ENCODE measurements at regions not wholly inside any gene's neighbourhood (a gene's known extent, or its start where the extent isn't known, plus 50 kb on each side); places are given as distances from the start of the nearest gene placed in this dataset.

DNA sequence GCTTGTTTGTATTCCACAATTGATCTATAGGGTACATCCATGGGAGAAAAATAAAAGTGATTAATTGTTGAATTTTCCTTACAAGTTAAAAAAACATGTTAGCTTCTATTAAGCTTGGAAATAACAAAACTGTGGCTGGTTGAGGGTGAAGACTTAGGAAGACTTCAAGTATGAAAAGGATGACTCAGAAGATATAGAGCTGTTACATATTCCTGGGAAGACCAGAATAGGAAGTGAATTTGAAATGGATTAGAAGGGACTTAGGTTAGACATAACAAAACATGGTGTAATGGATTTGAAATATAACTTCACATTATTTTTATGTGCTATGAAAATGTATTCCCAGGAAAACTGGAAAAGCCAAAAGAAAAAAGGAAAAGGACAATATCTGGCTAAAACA, 732.2 kb downstream of the HDGFL1 start:
- TF ChIP-seq, protein P1, sequence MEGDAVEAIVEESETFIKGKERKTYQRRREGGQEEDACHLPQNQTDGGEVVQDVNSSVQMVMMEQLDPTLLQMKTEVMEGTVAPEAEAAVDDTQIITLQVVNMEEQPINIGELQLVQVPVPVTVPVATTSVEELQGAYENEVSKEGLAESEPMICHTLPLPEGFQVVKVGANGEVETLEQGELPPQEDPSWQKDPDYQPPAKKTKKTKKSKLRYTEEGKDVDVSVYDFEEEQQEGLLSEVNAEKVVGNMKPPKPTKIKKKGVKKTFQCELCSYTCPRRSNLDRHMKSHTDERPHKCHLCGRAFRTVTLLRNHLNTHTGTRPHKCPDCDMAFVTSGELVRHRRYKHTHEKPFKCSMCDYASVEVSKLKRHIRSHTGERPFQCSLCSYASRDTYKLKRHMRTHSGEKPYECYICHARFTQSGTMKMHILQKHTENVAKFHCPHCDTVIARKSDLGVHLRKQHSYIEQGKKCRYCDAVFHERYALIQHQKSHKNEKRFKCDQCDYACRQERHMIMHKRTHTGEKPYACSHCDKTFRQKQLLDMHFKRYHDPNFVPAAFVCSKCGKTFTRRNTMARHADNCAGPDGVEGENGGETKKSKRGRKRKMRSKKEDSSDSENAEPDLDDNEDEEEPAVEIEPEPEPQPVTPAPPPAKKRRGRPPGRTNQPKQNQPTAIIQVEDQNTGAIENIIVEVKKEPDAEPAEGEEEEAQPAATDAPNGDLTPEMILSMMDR (IDR thresholded peaks at IDR 0.05 in 8 of 11, conservative IDR thresholded peaks at IDR 0.05 in 3 of 11) = no peak
- TF ChIP-seq POLR2A (IDR thresholded peaks at IDR 0.05) = no peak
